MM.1S (cell line): ENCODE measurements at regions not wholly inside any gene's neighbourhood (a gene's known extent, or its start where the extent isn't known, plus 50 kb on each side); places are given as distances from the start of the nearest gene placed in this dataset.

ENCODE experiments used
- CTCF ChIP-seq: fragments of 300-600 bp; sonication (generic); IDR thresholded peaks from 2 replicates; pipeline ENCODE4 v1.5.1; 2016; ENCODE audit warnings: antibody characterized with exemption, low read length, mixed read lengths
- EZH2 ChIP-seq: fragments of 300-600 bp; sonication (generic); optimal IDR thresholded peaks from 2 replicates; pipeline ENCODE3; 2017; ENCODE audit warnings: low read depth, mild to moderate bottlenecking, antibody characterized with exemption, low read length, mixed read lengths

GRCh38 chr1:169024255-169024654 lies 82.2 kb upstream of the ATP1B1 start:
- TF ChIP-seq CTCF (no peak), EZH2 (no peak)
